ENCODE measurements at regions not wholly inside any gene's neighbourhood (a gene's known extent, or its start where the extent isn't known, plus 50 kb on each side); places are given as distances from the start of the nearest gene placed in this dataset.
"Not testable (repeated sequence)": the region's sequence is repeated elsewhere in the genome, so short reads cannot be mapped to it uniquely, and the experiment has no call there.

DNA sequence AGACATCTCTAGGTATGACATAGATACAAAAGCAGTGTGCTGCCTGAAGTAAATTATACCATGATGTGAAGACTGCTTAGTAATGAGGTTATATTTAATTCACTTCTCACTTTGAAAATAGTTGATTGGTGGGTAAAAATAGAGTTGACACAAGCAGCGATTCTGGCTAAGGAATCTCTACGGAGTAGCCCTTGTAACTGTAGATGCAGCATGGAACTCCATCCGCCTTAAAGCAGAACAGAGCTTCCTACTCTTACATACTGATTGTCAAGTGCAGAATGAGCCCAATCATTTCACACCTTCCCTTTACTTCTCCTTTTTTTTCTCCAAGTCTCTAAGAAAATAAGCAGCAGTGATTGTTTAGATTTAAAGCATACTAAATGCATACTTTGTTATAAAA, 1594.6 kb upstream of the SLC39A10 start:
- intact Hi-C loops (cut with micrococcal nuclease; ENCODE audit: unreplicated experiment) = no loop called here
- TF ChIP-seq EZH2 (IDR thresholded peaks at IDR 0.05; ENCODE audit: low read depth) = no peak
- TF ChIP-seq, protein P1, sequence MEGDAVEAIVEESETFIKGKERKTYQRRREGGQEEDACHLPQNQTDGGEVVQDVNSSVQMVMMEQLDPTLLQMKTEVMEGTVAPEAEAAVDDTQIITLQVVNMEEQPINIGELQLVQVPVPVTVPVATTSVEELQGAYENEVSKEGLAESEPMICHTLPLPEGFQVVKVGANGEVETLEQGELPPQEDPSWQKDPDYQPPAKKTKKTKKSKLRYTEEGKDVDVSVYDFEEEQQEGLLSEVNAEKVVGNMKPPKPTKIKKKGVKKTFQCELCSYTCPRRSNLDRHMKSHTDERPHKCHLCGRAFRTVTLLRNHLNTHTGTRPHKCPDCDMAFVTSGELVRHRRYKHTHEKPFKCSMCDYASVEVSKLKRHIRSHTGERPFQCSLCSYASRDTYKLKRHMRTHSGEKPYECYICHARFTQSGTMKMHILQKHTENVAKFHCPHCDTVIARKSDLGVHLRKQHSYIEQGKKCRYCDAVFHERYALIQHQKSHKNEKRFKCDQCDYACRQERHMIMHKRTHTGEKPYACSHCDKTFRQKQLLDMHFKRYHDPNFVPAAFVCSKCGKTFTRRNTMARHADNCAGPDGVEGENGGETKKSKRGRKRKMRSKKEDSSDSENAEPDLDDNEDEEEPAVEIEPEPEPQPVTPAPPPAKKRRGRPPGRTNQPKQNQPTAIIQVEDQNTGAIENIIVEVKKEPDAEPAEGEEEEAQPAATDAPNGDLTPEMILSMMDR (conservative IDR thresholded peaks at IDR 0.05) = no peak
- Histone ChIP-seq H3F3A (ENCODE audit: insufficient read depth, low read depth) (no peaks in the 10 kb centered on the region), H3K4me1 (replicated peaks; ENCODE audit: insufficient read depth) (no peaks in the 10 kb centered on the region), H3K36me3 (ENCODE audit: low read depth) (no peaks in the 10 kb centered on the region), H3K9me2 (ENCODE audit: insufficient read depth) (no peaks in the 10 kb centered on the region), H3K79me2 (ENCODE audit: low read depth) (no peaks in the 10 kb centered on the region), H2AFZ (no peak overlapping the region), H3K4me3 (no peak overlapping the region), H3K27ac (no peak overlapping the region), H4K20me1 (ENCODE audit: insufficient read depth) (no peaks in the 10 kb centered on the region), H3K9me3 (ENCODE audit: insufficient read depth, low read depth) (no peaks in the 10 kb centered on the region), H3K27me3 (ENCODE audit: insufficient read depth, low read depth) (no peaks in the 10 kb centered on the region), H3K4me2 (no peak overlapping the region)
- no TSS peak for BruUV-seq (replicated peaks)
- CTCF ChIA-PET = no interaction called here
- DNase-seq = no peak
- POLR2A ChIA-PET (ENCODE audit: unreplicated experiment) = no interaction called here

DNA sequence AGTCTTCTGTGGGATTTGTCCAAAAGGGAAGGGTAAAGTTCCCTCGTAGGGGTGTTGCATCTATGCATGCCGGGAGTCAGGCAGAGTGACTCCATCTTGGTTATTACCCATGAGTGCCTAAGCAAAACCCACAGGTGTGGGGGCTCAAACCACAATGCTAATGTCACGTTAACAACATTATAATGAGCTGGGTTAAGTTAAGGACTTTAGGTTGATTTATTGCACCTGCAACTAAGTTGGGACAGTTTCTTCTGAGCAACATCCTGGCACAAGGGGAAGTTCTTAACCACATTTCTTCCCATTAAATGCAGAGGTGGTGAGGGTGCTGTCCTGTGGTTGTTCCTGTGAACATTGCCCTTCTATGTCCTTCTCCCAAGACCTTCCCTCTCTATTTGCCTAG, 1596.8 kb upstream of the SLC39A10 start:
- CTCF ChIA-PET = no interaction called here

DNA sequence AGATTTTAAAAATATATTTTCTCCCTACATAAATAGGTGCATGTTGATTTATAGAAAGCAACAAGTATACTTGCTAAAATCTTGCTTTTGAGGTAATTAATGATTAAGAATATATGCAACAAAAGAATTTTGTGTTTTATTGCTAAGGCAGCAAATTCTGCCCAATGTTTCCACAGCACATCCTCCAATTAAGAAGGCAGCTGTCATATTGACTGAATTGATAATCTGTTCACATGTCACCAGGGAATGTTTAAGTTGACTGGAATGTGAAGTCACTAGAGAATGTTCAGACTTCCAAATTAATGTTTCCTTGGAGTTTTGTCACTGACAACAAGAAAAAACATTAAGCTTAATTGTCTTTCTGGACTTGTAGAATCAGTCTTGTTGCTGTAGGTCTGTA, 1602.7 kb upstream of the SLC39A10 start:
- H3K9me2 ChIP-seq (ENCODE audit: insufficient read depth) = no peaks in the 10 kb centered on the region
- H3F3A ChIP-seq (ENCODE audit: insufficient read depth, low read depth) = no peaks in the 10 kb centered on the region
- H3K79me2 ChIP-seq (ENCODE audit: low read depth) = no peaks in the 10 kb centered on the region
- no peaks in the 10 kb centered on the region for H3K9me3 ChIP-seq (ENCODE audit: insufficient read depth, low read depth)
- H3K27me3 ChIP-seq (ENCODE audit: insufficient read depth, low read depth) = no peaks in the 10 kb centered on the region
- ChIA-PET POLR2A (ENCODE audit: unreplicated experiment) (no interaction called here), CTCF (no interaction called here)
- no peak overlapping the region for H3K27ac ChIP-seq
- H2AFZ ChIP-seq = no peak overlapping the region
- TF ChIP-seq, protein P1 (conservative IDR thresholded peaks at IDR 0.05) = no peak
- TF ChIP-seq EZH2 (IDR thresholded peaks at IDR 0.05; ENCODE audit: low read depth) = no peak
- H4K20me1 ChIP-seq (ENCODE audit: insufficient read depth) = no peaks in the 10 kb centered on the region
- H3K4me3 ChIP-seq = no peak overlapping the region
- H3K4me2 ChIP-seq = no peak overlapping the region
- no peaks in the 10 kb centered on the region for H3K36me3 ChIP-seq (ENCODE audit: low read depth)
- DNase-seq = no peak
- H3K4me1 ChIP-seq (replicated peaks; ENCODE audit: insufficient read depth) = no peaks in the 10 kb centered on the region
- intact Hi-C loops (cut with micrococcal nuclease; ENCODE audit: unreplicated experiment) = no loop called here
- BruUV-seq (replicated peaks) = no TSS peak

More for the DNA sequence above, 1596.8 kb upstream of the SLC39A10 start:
- no peak overlapping the region for H3K4me3 ChIP-seq
- H3K27me3 ChIP-seq (ENCODE audit: insufficient read depth, low read depth) = no peaks in the 10 kb centered on the region
- no peaks in the 10 kb centered on the region for H3K9me3 ChIP-seq (ENCODE audit: insufficient read depth, low read depth)
- DNase-seq = no peak
- no peak overlapping the region for H3K4me2 ChIP-seq
- no TSS peak for BruUV-seq (replicated peaks)
- intact Hi-C loops (cut with micrococcal nuclease; ENCODE audit: unreplicated experiment) = no loop called here
- no peaks in the 10 kb centered on the region for H3K36me3 ChIP-seq (ENCODE audit: low read depth)
- H3F3A ChIP-seq (ENCODE audit: insufficient read depth, low read depth) = no peaks in the 10 kb centered on the region
- no peak overlapping the region for H3K27ac ChIP-seq
- H3K9me2 ChIP-seq (ENCODE audit: insufficient read depth) = no peaks in the 10 kb centered on the region
- no peak for TF ChIP-seq EZH2 (IDR thresholded peaks at IDR 0.05; ENCODE audit: low read depth)
- no peaks in the 10 kb centered on the region for H4K20me1 ChIP-seq (ENCODE audit: insufficient read depth)
- H2AFZ ChIP-seq = no peak overlapping the region
- H3K79me2 ChIP-seq (ENCODE audit: low read depth) = no peaks in the 10 kb centered on the region
- no peaks in the 10 kb centered on the region for H3K4me1 ChIP-seq (replicated peaks; ENCODE audit: insufficient read depth)
- POLR2A ChIA-PET (ENCODE audit: unreplicated experiment) = no interaction called here

DNA sequence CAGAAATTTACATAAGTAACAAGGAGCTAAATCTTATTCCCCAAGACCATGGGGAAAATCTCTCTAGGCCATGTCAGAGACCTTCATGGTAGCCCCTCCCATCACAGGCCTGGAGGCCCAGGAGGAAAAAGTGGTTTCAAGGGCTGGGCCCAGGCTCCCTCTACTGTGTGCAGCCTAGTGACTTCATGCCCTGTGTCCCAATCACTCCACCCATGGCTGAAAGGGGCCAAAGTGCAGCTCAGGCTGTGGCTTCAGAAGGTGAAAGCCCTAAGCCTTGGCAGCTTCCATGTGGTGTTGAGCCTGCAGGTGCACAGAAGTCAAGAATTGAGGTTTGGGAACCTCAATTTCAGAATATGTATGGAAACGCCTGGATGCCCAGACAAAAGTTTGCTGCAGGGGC, 1612.7 kb upstream of the SLC39A10 start:
- no peaks in the 10 kb centered on the region for H3K4me1 ChIP-seq (replicated peaks; ENCODE audit: insufficient read depth)
- H3F3A ChIP-seq (ENCODE audit: insufficient read depth, low read depth) = no peaks in the 10 kb centered on the region
- no peaks in the 10 kb centered on the region for H3K36me3 ChIP-seq (ENCODE audit: low read depth)
- H2AFZ ChIP-seq = no peak overlapping the region
- DNase-seq = no peak
- POLR2A ChIA-PET (ENCODE audit: unreplicated experiment) = no interaction called here
- H3K4me2 ChIP-seq = no peak overlapping the region
- intact Hi-C loops (cut with micrococcal nuclease; ENCODE audit: unreplicated experiment) = no loop called here
- TF ChIP-seq, protein P1 (conservative IDR thresholded peaks at IDR 0.05) = no peak
- no peak for TF ChIP-seq EZH2 (IDR thresholded peaks at IDR 0.05; ENCODE audit: low read depth)
- no peak overlapping the region for H3K27ac ChIP-seq
- no peaks in the 10 kb centered on the region for H3K9me3 ChIP-seq (ENCODE audit: insufficient read depth, low read depth)
- H4K20me1 ChIP-seq (ENCODE audit: insufficient read depth) = no peaks in the 10 kb centered on the region
- H3K4me3 ChIP-seq = no peak overlapping the region
- no peaks in the 10 kb centered on the region for H3K9me2 ChIP-seq (ENCODE audit: insufficient read depth)
- no peaks in the 10 kb centered on the region for H3K79me2 ChIP-seq (ENCODE audit: low read depth)
- no peaks in the 10 kb centered on the region for H3K27me3 ChIP-seq (ENCODE audit: insufficient read depth, low read depth)
- no TSS peak for BruUV-seq (replicated peaks)
- CTCF ChIA-PET = no interaction called here

DNA sequence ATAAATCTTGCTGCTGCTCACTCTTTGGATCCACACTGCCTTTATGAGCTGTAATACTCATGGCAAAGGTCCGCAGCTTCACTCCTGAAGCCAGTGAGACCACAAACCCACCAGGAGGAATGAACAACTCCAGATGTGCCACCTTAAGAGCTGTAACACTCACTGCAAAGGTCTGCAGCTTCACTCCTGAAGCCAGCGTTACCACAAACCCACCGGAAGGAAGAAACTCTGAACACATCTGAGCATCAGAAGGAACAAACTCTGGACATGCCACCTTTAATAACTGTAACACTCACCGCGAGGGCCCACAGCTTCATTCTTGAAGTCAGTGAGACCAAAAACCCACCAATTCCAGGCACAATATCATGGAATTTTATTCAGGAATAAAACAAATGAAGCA, 1635.9 kb upstream of the SLC39A10 start:
- H3K36me3 ChIP-seq (ENCODE audit: low read depth); H3K9me3 ChIP-seq (ENCODE audit: insufficient read depth, low read depth); H3K79me2 ChIP-seq (ENCODE audit: low read depth); intact Hi-C loops (cut with micrococcal nuclease; ENCODE audit: unreplicated experiment); H3K9me2 ChIP-seq (ENCODE audit: insufficient read depth); H3K27me3 ChIP-seq (ENCODE audit: insufficient read depth, low read depth); BruUV-seq (replicated peaks); H2AFZ ChIP-seq; POLR2A ChIA-PET (ENCODE audit: unreplicated experiment); H4K20me1 ChIP-seq (ENCODE audit: insufficient read depth); H3K4me1 ChIP-seq (replicated peaks; ENCODE audit: insufficient read depth); CTCF ChIA-PET; H3F3A ChIP-seq (ENCODE audit: insufficient read depth, low read depth); DNase-seq; H3K4me3 ChIP-seq; H3K27ac ChIP-seq; H3K4me2 ChIP-seq: not testable (repeated sequence)

All from PC-9 (cell line).